Endothelial cell (in vitro differentiated cells): ENCODE measurements at regions not wholly inside any gene's neighbourhood (a gene's known extent, or its start where the extent isn't known, plus 50 kb on each side); places are given as distances from the start of the nearest gene placed in this dataset.
"Not testable (repeated sequence)": the region's sequence is repeated elsewhere in the genome, so short reads cannot be mapped to it uniquely, and the experiment has no call there.

Experiments used
- DNase-seq: peaks from one replicate; pipeline ENCODE4 v3.0.0; 2021; ENCODE audit warnings: low spot score
- H3K27ac Mint-ChIP-seq: one replicate; pipeline ENCODE4 v1.8.0; 2021; ENCODE audit warnings: mixed read lengths, inconsistent platforms; ENCODE audit not compliant: unreplicated experiment
- H3K27me3 Mint-ChIP-seq: one replicate; pipeline ENCODE4 v1.8.0; 2021; ENCODE audit warnings: mild to moderate bottlenecking, moderate library complexity, mixed read lengths, inconsistent platforms; ENCODE audit not compliant: unreplicated experiment
- H3K36me3 Mint-ChIP-seq: one replicate; pipeline ENCODE4 v1.8.0; 2021; ENCODE audit warnings: mild to moderate bottlenecking, low read depth, mixed read lengths, inconsistent platforms; ENCODE audit not compliant: unreplicated experiment
- H3K4me1 Mint-ChIP-seq: one replicate; pipeline ENCODE4 v1.8.0; 2021; ENCODE audit warnings: mild to moderate bottlenecking, mixed read lengths, inconsistent platforms; ENCODE audit not compliant: unreplicated experiment
- H3K4me3 Mint-ChIP-seq: one replicate; pipeline ENCODE4 v1.8.0; 2021; ENCODE audit warnings: mild to moderate bottlenecking, mixed read lengths, inconsistent platforms; ENCODE audit not compliant: unreplicated experiment
- H3K9me3 Mint-ChIP-seq: one replicate; pipeline ENCODE4 v1.8.0; 2021; ENCODE audit warnings: mixed read lengths, inconsistent platforms; ENCODE audit not compliant: unreplicated experiment
- CTCF ChIP-seq: fragments of 200-600 bp; sonication (generic); IDR thresholded peaks from one replicate; pipeline ENCODE4 v1.5.0; 2021; ENCODE audit warnings: antibody characterized with exemption; ENCODE audit not compliant: unreplicated experiment

GRCh38 chr16:59108374-59108773 is 374.3 kb upstream of the GOT2 start:
- Mint-ChIP-seq H3K27me3 (no peaks in the 10 kb centered on the region), H3K4me3 (no peak overlapping the region), H3K4me1 (no peaks in the 10 kb centered on the region), H3K36me3 (no peaks in the 10 kb centered on the region), H3K27ac (no peak overlapping the region), H3K9me3 (no peaks in the 10 kb centered on the region)
- DNase-seq = no peak
- no peak for TF ChIP-seq CTCF

GRCh38 chr16:59096682-59097081 is 362.6 kb upstream of the GOT2 start:
- not testable (repeated sequence) for H3K27ac Mint-ChIP-seq, H3K4me3 Mint-ChIP-seq, H3K36me3 Mint-ChIP-seq, DNase-seq, H3K4me1 Mint-ChIP-seq, H3K9me3 Mint-ChIP-seq, H3K27me3 Mint-ChIP-seq

- Mint-ChIP-seq H3K9me3 (no peaks in the 10 kb centered on the region), H3K4me1 (no peaks in the 10 kb centered on the region), H3K27ac (no peak overlapping the region), H3K27me3 (peaks cover 3% of the 10 kb centered on the region), H3K36me3 (no peaks in the 10 kb centered on the region), H3K4me3 (no peak overlapping the region)
- TF ChIP-seq CTCF = no peak
- DNase-seq = no peak
Measured at GRCh38 chr16:59090541-59090940, 356.4 kb upstream of the GOT2 start.

- no peaks in the 10 kb centered on the region for H3K9me3 Mint-ChIP-seq
- no peaks in the 10 kb centered on the region for H3K4me1 Mint-ChIP-seq
- no peak for TF ChIP-seq CTCF
- DNase-seq = no peak
- no peak overlapping the region for H3K27ac Mint-ChIP-seq
- H3K27me3 Mint-ChIP-seq = peaks cover 3% of the 10 kb centered on the region
- no peak overlapping the region for H3K4me3 Mint-ChIP-seq
- no peaks in the 10 kb centered on the region for H3K36me3 Mint-ChIP-seq
Measured at GRCh38 chr16:59088431-59088830, 354.3 kb upstream of the GOT2 start.

- Mint-ChIP-seq H3K27ac (no peak overlapping the region), H3K4me1 (no peaks in the 10 kb centered on the region), H3K4me3 (no peak overlapping the region), H3K9me3 (no peaks in the 10 kb centered on the region), H3K36me3 (no peaks in the 10 kb centered on the region), H3K27me3 (peaks cover 3% of the 10 kb centered on the region)
- TF ChIP-seq CTCF = no peak
- DNase-seq = no peak
Measured at GRCh38 chr16:59087641-59088040, 353.5 kb upstream of the GOT2 start.

GRCh38 chr16:59067205-59067604 is 333.1 kb upstream of the GOT2 start:
- H3K4me3 Mint-ChIP-seq = no peak overlapping the region
- H3K9me3 Mint-ChIP-seq = peaks cover 8% of the 10 kb centered on the region
- H3K27me3 Mint-ChIP-seq = peaks cover 1% of the 10 kb centered on the region
- DNase-seq = peak; percentile 59
- peaks cover 30% of the 10 kb centered on the region for H3K4me1 Mint-ChIP-seq
- no peaks in the 10 kb centered on the region for H3K36me3 Mint-ChIP-seq
- H3K27ac Mint-ChIP-seq = peak overlapping the region; percentile 99
- TF ChIP-seq CTCF = no peak
